ENCODE measurements at regions not wholly inside any gene's neighbourhood (a gene's known extent, or its start where the extent isn't known, plus 50 kb on each side); places are given as distances from the start of the nearest gene placed in this dataset.
A peak's percentile ranks its signal among the peaks of the same experiment; 100 is the strongest.

GRCh38 chrY:15292881-15293280, 768.6 kb downstream of the NLGN4Y start:
- intact Hi-C loops (cut with micrococcal nuclease): no loop called here
- Mint-ChIP-seq H3K4me1 (no peaks in the 10 kb centered on the region), H3K27me3 (peaks cover 0 to 3% (median 0%) of the 10 kb centered on the region in 5 donors), H3K4me3 (no peak overlapping the region), H3K27ac (no peak overlapping the region), H3K36me3 (no peaks in the 10 kb centered on the region), H3K9me3 (no peaks in the 10 kb centered on the region)
- Histone ChIP-seq H3K4me1 (ENCODE audit: control insufficient read depth in 2 of 2, insufficient read depth in 2 of 2, low read length in 2 of 2) (no peaks in the 10 kb centered on the region), H3K4me3 (ENCODE audit: low read length) (no peak overlapping the region), H3K27me3 (ENCODE audit: control insufficient read depth in 2 of 2, insufficient read depth in 2 of 2, low read length in 2 of 2) (no peaks in the 10 kb centered on the region), H3K36me3 (ENCODE audit: control insufficient read depth in 2 of 3, insufficient read depth in 3 of 3, low read length in 3 of 3) (no peaks in the 10 kb centered on the region), H3K27ac (ENCODE audit: low read depth, low read length) (no peak overlapping the region), H3K9me3 (ENCODE audit: control insufficient read depth in 2 of 3, low read length in 3 of 3) (no peaks in the 10 kb centered on the region)
- no peak for ATAC-seq
- ChIA-PET CTCF (no interaction called here), POLR2A (no interaction called here)
- no peak for DNase-seq

- POLR2A ChIA-PET: no interaction called here
- DNase-seq (no peak), ATAC-seq (no peak)
- no peaks in the 10 kb centered on the region for H3K9me3 ChIP-seq (ENCODE audit: control insufficient read depth in 2 of 3, low read length in 3 of 3)
- no peaks in the 10 kb centered on the region for H3K36me3 ChIP-seq (ENCODE audit: control insufficient read depth in 2 of 3, insufficient read depth in 3 of 3, low read length in 3 of 3)
- Mint-ChIP-seq H3K4me3 (no peak overlapping the region), H3K4me1 (no peaks in the 10 kb centered on the region), H3K27me3 (no peaks in the 10 kb centered on the region), H3K36me3 (no peaks in the 10 kb centered on the region), H3K9me3 (no peaks in the 10 kb centered on the region), H3K27ac (no peak overlapping the region)
- intact Hi-C loops (cut with micrococcal nuclease): no loop called here
- H3K4me1 ChIP-seq (ENCODE audit: control insufficient read depth in 2 of 2, insufficient read depth in 2 of 2, low read length in 2 of 2): no peaks in the 10 kb centered on the region
- CTCF ChIA-PET: no interaction called here
- no peak overlapping the region for H3K4me3 ChIP-seq (ENCODE audit: low read length)
- no peak overlapping the region for H3K27ac ChIP-seq (ENCODE audit: low read depth, low read length)
- H3K27me3 ChIP-seq (ENCODE audit: control insufficient read depth in 2 of 2, insufficient read depth in 2 of 2, low read length in 2 of 2): no peaks in the 10 kb centered on the region
Measured at GRCh38 chrY:15301879-15302278, 777.5 kb downstream of the NLGN4Y start.

- Histone ChIP-seq H3K27ac (ENCODE audit: low read depth, low read length) (no peak overlapping the region), H3K36me3 (ENCODE audit: control insufficient read depth in 2 of 3, insufficient read depth in 3 of 3, low read length in 3 of 3) (no peaks in the 10 kb centered on the region), H3K4me3 (ENCODE audit: low read length) (no peak overlapping the region), H3K27me3 (ENCODE audit: control insufficient read depth in 2 of 2, insufficient read depth in 2 of 2, low read length in 2 of 2) (no peaks in the 10 kb centered on the region), H3K9me3 (ENCODE audit: control insufficient read depth in 2 of 3, low read length in 3 of 3) (no peaks in the 10 kb centered on the region), H3K4me1 (ENCODE audit: control insufficient read depth in 2 of 2, insufficient read depth in 2 of 2, low read length in 2 of 2) (no peaks in the 10 kb centered on the region)
- no peak for DNase-seq
- POLR2A ChIA-PET: no interaction called here
- H3K9me3 Mint-ChIP-seq: peaks cover 0 to 7% (median 0%) of the 10 kb centered on the region in 11 donors
- CTCF ChIA-PET: no interaction called here
- no peaks in the 10 kb centered on the region for H3K4me1 Mint-ChIP-seq
- H3K27me3 Mint-ChIP-seq: no peaks in the 10 kb centered on the region
- ATAC-seq: no peak
- H3K27ac Mint-ChIP-seq: no peak overlapping the region
- H3K36me3 Mint-ChIP-seq: no peaks in the 10 kb centered on the region
- no peak overlapping the region for H3K4me3 Mint-ChIP-seq
- intact Hi-C loops (cut with micrococcal nuclease): no loop called here
Measured at GRCh38 chrY:15312166-15312565, 787.8 kb downstream of the NLGN4Y start.

- H3K27ac Mint-ChIP-seq: no peak overlapping the region
- no peak for DNase-seq
- H3K4me1 ChIP-seq (ENCODE audit: control insufficient read depth in 2 of 2, insufficient read depth in 2 of 2, low read length in 2 of 2): no peaks in the 10 kb centered on the region
- ChIA-PET CTCF (no interaction called here), POLR2A (no interaction called here)
- no peaks in the 10 kb centered on the region for H3K36me3 ChIP-seq (ENCODE audit: control insufficient read depth in 2 of 3, insufficient read depth in 3 of 3, low read length in 3 of 3)
- ATAC-seq: no peak
- intact Hi-C loops (cut with micrococcal nuclease): no loop called here
- H3K27ac ChIP-seq (ENCODE audit: low read depth, low read length): no peak overlapping the region
- H3K27me3 Mint-ChIP-seq: peaks cover 0 to 11% (median 4%) of the 10 kb centered on the region in 5 donors
- H3K36me3 Mint-ChIP-seq: peaks cover 0 to 4% (median 0%) of the 10 kb centered on the region in 5 donors
- H3K9me3 Mint-ChIP-seq: peaks cover 0 to 3% (median 0%) of the 10 kb centered on the region in 11 donors
- H3K4me1 Mint-ChIP-seq: peaks cover 0 to 16% (median 2%) of the 10 kb centered on the region in 7 donors
- H3K4me3 Mint-ChIP-seq: no peak overlapping the region
- H3K27me3 ChIP-seq (ENCODE audit: control insufficient read depth in 2 of 2, insufficient read depth in 2 of 2, low read length in 2 of 2): no peaks in the 10 kb centered on the region
- H3K4me3 ChIP-seq (ENCODE audit: low read length): no peak overlapping the region
- no peaks in the 10 kb centered on the region for H3K9me3 ChIP-seq (ENCODE audit: control insufficient read depth in 2 of 3, low read length in 3 of 3)
Measured at GRCh38 chrY:15324189-15324588, 799.9 kb downstream of the NLGN4Y start.

DNA sequence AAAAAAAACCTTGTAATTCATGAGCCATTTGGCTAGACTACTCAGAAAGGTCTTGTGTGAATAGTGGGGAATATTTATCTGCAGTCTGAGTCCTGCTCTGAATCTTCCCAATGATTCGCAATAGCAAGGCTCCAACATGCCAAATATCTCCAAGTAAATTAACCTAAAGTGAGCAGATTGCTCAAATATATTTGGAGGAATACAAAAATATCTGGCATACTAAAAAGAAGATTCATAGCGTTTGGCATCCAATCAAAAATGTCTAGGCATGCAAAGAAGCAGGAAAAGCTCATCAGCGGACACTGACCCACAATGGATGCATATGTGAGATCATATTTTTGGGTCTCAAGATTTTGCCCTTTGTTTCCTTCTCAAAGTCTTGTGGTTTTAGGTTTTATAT, 800.9 kb downstream of the NLGN4Y start:
- Mint-ChIP-seq H3K9me3 (peaks cover 0 to 2% (median 0%) of the 10 kb centered on the region in 11 donors), H3K4me1 (peaks cover 0 to 16% (median 2%) of the 10 kb centered on the region in 7 donors), H3K36me3 (peaks cover 0 to 4% (median 0%) of the 10 kb centered on the region in 5 donors), H3K27ac (no peak overlapping the region), H3K4me3 (no peak overlapping the region), H3K27me3 (peaks cover 0 to 7% (median 4%) of the 10 kb centered on the region in 5 donors)
- ChIA-PET CTCF (no interaction called here), POLR2A (no interaction called here)
- Histone ChIP-seq H3K9me3 (ENCODE audit: control insufficient read depth in 2 of 3, low read length in 3 of 3) (no peaks in the 10 kb centered on the region), H3K4me1 (ENCODE audit: control insufficient read depth in 2 of 2, insufficient read depth in 2 of 2, low read length in 2 of 2) (no peaks in the 10 kb centered on the region), H3K27ac (ENCODE audit: low read depth, low read length) (no peak overlapping the region), H3K36me3 (ENCODE audit: control insufficient read depth in 2 of 3, insufficient read depth in 3 of 3, low read length in 3 of 3) (no peaks in the 10 kb centered on the region), H3K4me3 (ENCODE audit: low read length) (no peak overlapping the region), H3K27me3 (ENCODE audit: control insufficient read depth in 2 of 2, insufficient read depth in 2 of 2, low read length in 2 of 2) (no peaks in the 10 kb centered on the region)
- intact Hi-C loops (cut with micrococcal nuclease): no loop called here
- DNase-seq: no peak
- no peak for ATAC-seq

GRCh38 chrY:15326673-15327072, 802.3 kb downstream of the NLGN4Y start:
- CTCF ChIA-PET: no interaction called here
- DNase-seq (no peak), ATAC-seq (no peak)
- no peaks in the 10 kb centered on the region for H3K36me3 ChIP-seq (ENCODE audit: control insufficient read depth in 2 of 3, insufficient read depth in 3 of 3, low read length in 3 of 3)
- no peaks in the 10 kb centered on the region for H3K27me3 ChIP-seq (ENCODE audit: control insufficient read depth in 2 of 2, insufficient read depth in 2 of 2, low read length in 2 of 2)
- H3K27ac ChIP-seq (ENCODE audit: low read depth, low read length): no peak overlapping the region
- POLR2A ChIA-PET: no interaction called here
- Mint-ChIP-seq H3K4me3 (peak overlapping the region in 5 of 10 donors; percentile 11 to 67 (median 16)), H3K27ac (peak overlapping the region in 2 of 9 donors; percentile 9 to 46), H3K4me1 (peaks cover 0 to 16% (median 2%) of the 10 kb centered on the region in 7 donors), H3K9me3 (peaks cover 0 to 2% (median 0%) of the 10 kb centered on the region in 11 donors), H3K27me3 (no peaks in the 10 kb centered on the region), H3K36me3 (no peaks in the 10 kb centered on the region)
- intact Hi-C loops (cut with micrococcal nuclease): no loop called here
- H3K9me3 ChIP-seq (ENCODE audit: control insufficient read depth in 2 of 3, low read length in 3 of 3): no peaks in the 10 kb centered on the region
- no peaks in the 10 kb centered on the region for H3K4me1 ChIP-seq (ENCODE audit: control insufficient read depth in 2 of 2, insufficient read depth in 2 of 2, low read length in 2 of 2)
- no peak overlapping the region for H3K4me3 ChIP-seq (ENCODE audit: low read length)

DNA sequence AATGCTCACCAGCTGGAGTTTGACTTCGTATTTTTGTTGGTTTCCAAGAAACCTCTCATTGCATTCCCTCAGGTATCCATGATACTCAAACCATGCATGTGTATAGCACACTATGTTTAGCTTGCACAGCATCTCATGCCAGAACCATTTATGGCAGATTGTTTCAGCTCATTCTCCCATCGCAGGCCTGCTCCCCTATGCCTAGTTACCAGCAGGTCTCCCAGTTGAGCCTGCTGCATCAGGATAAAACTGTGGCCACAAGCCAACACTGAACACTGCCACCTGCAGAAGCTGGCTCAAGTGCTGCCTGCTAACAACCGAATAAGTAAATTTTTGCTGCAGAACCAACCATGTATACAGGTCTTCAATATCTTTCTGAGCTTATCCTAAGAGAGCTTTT, 804.5 kb downstream of the NLGN4Y start:
- H3K27ac Mint-ChIP-seq: no peak overlapping the region
- DNase-seq: no peak
- no peak overlapping the region for H3K4me3 Mint-ChIP-seq
- intact Hi-C loops (cut with micrococcal nuclease): no loop called here
- H3K4me1 Mint-ChIP-seq: peaks cover 0 to 16% (median 2%) of the 10 kb centered on the region in 7 donors
- no peaks in the 10 kb centered on the region for H3K27me3 Mint-ChIP-seq
- no peaks in the 10 kb centered on the region for H3K36me3 ChIP-seq (ENCODE audit: control insufficient read depth in 2 of 3, insufficient read depth in 3 of 3, low read length in 3 of 3)
- CTCF ChIA-PET: no interaction called here
- H3K4me1 ChIP-seq (ENCODE audit: control insufficient read depth in 2 of 2, insufficient read depth in 2 of 2, low read length in 2 of 2): no peaks in the 10 kb centered on the region
- H3K36me3 Mint-ChIP-seq: no peaks in the 10 kb centered on the region
- POLR2A ChIA-PET: no interaction called here
- peaks cover 0 to 3% (median 0%) of the 10 kb centered on the region in 11 donors for H3K9me3 Mint-ChIP-seq
- H3K9me3 ChIP-seq (ENCODE audit: control insufficient read depth in 2 of 3, low read length in 3 of 3): no peaks in the 10 kb centered on the region
- no peak for ATAC-seq
- H3K4me3 ChIP-seq (ENCODE audit: low read length): no peak overlapping the region
- H3K27me3 ChIP-seq (ENCODE audit: control insufficient read depth in 2 of 2, insufficient read depth in 2 of 2, low read length in 2 of 2): no peaks in the 10 kb centered on the region
- no peak overlapping the region for H3K27ac ChIP-seq (ENCODE audit: low read depth, low read length)
